Activated naive CD8-positive, alpha-beta T cell treated with anti-CD3 and anti-CD28 coated beads for 36 hours (primary cell): ENCODE measurements at regions not wholly inside any gene's neighbourhood (a gene's known extent, or its start where the extent isn't known, plus 50 kb on each side); places are given as distances from the start of the nearest gene placed in this dataset.

Source experiments
- DNase-seq: peaks from one replicate; pipeline ENCODE4 v3.0.0; 2021
- H3K27ac Mint-ChIP-seq: one replicate; pipeline ENCODE4 v1.8.0; 2022; ENCODE audit warnings: mild to moderate bottlenecking, moderate library complexity, mixed read lengths
- H3K27me3 Mint-ChIP-seq: one replicate; pipeline ENCODE4 v1.8.0; 2022; ENCODE audit warnings: mild to moderate bottlenecking, mixed read lengths
- H3K36me3 Mint-ChIP-seq: one replicate; pipeline ENCODE4 v1.8.0; 2021; ENCODE audit warnings: mild to moderate bottlenecking, mixed read lengths
- H3K4me1 Mint-ChIP-seq: one replicate; pipeline ENCODE4 v1.8.0; 2021; ENCODE audit warnings: mixed read lengths
- H3K4me3 Mint-ChIP-seq: one replicate; pipeline ENCODE4 v1.8.0; 2022; ENCODE audit warnings: mild to moderate bottlenecking, moderate library complexity, mixed read lengths
- H3K9me3 Mint-ChIP-seq: one replicate; pipeline ENCODE4 v1.8.0; 2022; ENCODE audit warnings: mixed read lengths

- Mint-ChIP-seq H3K27me3 (no peaks in the 10 kb centered on the region), H3K27ac (no peak overlapping the region)
- no peak for DNase-seq
These were observed 221.8 kb downstream of the ANAPC1 start for GRCh38 chr2:111662039-111662770.

GRCh38 chr2:111662771-111663470, 221.1 kb downstream of the ANAPC1 start:
- no peaks in the 10 kb centered on the region for H3K36me3 Mint-ChIP-seq
- no peaks in the 10 kb centered on the region for H3K27me3 Mint-ChIP-seq
- peak; percentile 11 for DNase-seq
- peaks cover 5% of the 10 kb centered on the region for H3K4me1 Mint-ChIP-seq
- H3K27ac Mint-ChIP-seq = no peak overlapping the region
- H3K9me3 Mint-ChIP-seq = no peaks in the 10 kb centered on the region
- H3K4me3 Mint-ChIP-seq = no peak overlapping the region

More at GRCh38 chr2:111662039-111662770, 221.8 kb downstream of the ANAPC1 start:
- Mint-ChIP-seq H3K4me3 (no peak overlapping the region), H3K9me3 (no peaks in the 10 kb centered on the region), H3K36me3 (no peaks in the 10 kb centered on the region), H3K4me1 (peaks cover 5% of the 10 kb centered on the region)

GRCh38 chr2:111663471-111664274, 220.3 kb downstream of the ANAPC1 start:
- Mint-ChIP-seq H3K36me3 (no peaks in the 10 kb centered on the region), H3K27ac (no peak overlapping the region), H3K4me3 (no peak overlapping the region), H3K9me3 (no peaks in the 10 kb centered on the region), H3K27me3 (no peaks in the 10 kb centered on the region), H3K4me1 (peaks cover 5% of the 10 kb centered on the region)
- no peak for DNase-seq

GRCh38 chr2:111664275-111664850, 219.6 kb downstream of the ANAPC1 start:
- Mint-ChIP-seq H3K36me3 (no peaks in the 10 kb centered on the region), H3K27ac (no peak overlapping the region), H3K4me1 (peaks cover 5% of the 10 kb centered on the region), H3K9me3 (no peaks in the 10 kb centered on the region), H3K4me3 (no peak overlapping the region), H3K27me3 (no peaks in the 10 kb centered on the region)
- no peak for DNase-seq

- H3K4me1 Mint-ChIP-seq = peaks cover 5% of the 10 kb centered on the region
- DNase-seq = no peak
- H3K4me3 Mint-ChIP-seq = no peak overlapping the region
These were observed 219.0 kb downstream of the ANAPC1 start for GRCh38 chr2:111665011-111665410.

GRCh38 chr2:111665551-111666116, 218.4 kb downstream of the ANAPC1 start:
- Mint-ChIP-seq H3K27ac (no peak overlapping the region), H3K36me3 (no peaks in the 10 kb centered on the region), H3K4me1 (peaks cover 5% of the 10 kb centered on the region), H3K27me3 (no peaks in the 10 kb centered on the region), H3K4me3 (no peak overlapping the region), H3K9me3 (no peaks in the 10 kb centered on the region)
- no peak for DNase-seq

More at GRCh38 chr2:111665011-111665410, 219.0 kb downstream of the ANAPC1 start:
- no peaks in the 10 kb centered on the region for H3K27me3 Mint-ChIP-seq
- H3K9me3 Mint-ChIP-seq = no peaks in the 10 kb centered on the region
- H3K36me3 Mint-ChIP-seq = no peaks in the 10 kb centered on the region
- no peak overlapping the region for H3K27ac Mint-ChIP-seq

- no peaks in the 10 kb centered on the region for H3K36me3 Mint-ChIP-seq
- no peaks in the 10 kb centered on the region for H3K9me3 Mint-ChIP-seq
- H3K27ac Mint-ChIP-seq = no peak overlapping the region
- no peak for DNase-seq
- peaks cover 5% of the 10 kb centered on the region for H3K4me1 Mint-ChIP-seq
- no peak overlapping the region for H3K4me3 Mint-ChIP-seq
- no peaks in the 10 kb centered on the region for H3K27me3 Mint-ChIP-seq
These were observed 217.8 kb downstream of the ANAPC1 start for GRCh38 chr2:111666160-111666559.

- Mint-ChIP-seq H3K36me3 (no peaks in the 10 kb centered on the region), H3K27me3 (no peaks in the 10 kb centered on the region), H3K4me1 (peaks cover 5% of the 10 kb centered on the region), H3K9me3 (no peaks in the 10 kb centered on the region), H3K4me3 (no peak overlapping the region), H3K27ac (no peak overlapping the region)
- DNase-seq = no peak
These were observed 217.0 kb downstream of the ANAPC1 start for GRCh38 chr2:111667001-111667400.

- no peak overlapping the region for H3K27ac Mint-ChIP-seq
- no peak for DNase-seq
- H3K9me3 Mint-ChIP-seq = no peaks in the 10 kb centered on the region
- H3K27me3 Mint-ChIP-seq = no peaks in the 10 kb centered on the region
- no peaks in the 10 kb centered on the region for H3K36me3 Mint-ChIP-seq
- no peak overlapping the region for H3K4me3 Mint-ChIP-seq
- peaks cover 5% of the 10 kb centered on the region for H3K4me1 Mint-ChIP-seq
These were observed 216.3 kb downstream of the ANAPC1 start for GRCh38 chr2:111667542-111668273.

- Mint-ChIP-seq H3K9me3 (no peaks in the 10 kb centered on the region), H3K27me3 (no peaks in the 10 kb centered on the region), H3K4me3 (no peak overlapping the region), H3K27ac (no peak overlapping the region), H3K36me3 (no peaks in the 10 kb centered on the region), H3K4me1 (peaks cover under 1% of the 10 kb centered on the region)
- no peak for DNase-seq
These were observed 215.7 kb downstream of the ANAPC1 start for GRCh38 chr2:111668274-111668616.

- Mint-ChIP-seq H3K9me3 (no peaks in the 10 kb centered on the region), H3K4me3 (no peak overlapping the region), H3K36me3 (no peaks in the 10 kb centered on the region), H3K27ac (no peak overlapping the region), H3K4me1 (no peaks in the 10 kb centered on the region), H3K27me3 (no peaks in the 10 kb centered on the region)
- DNase-seq = no peak
These were observed 215.3 kb downstream of the ANAPC1 start for GRCh38 chr2:111668741-111669140.

GRCh38 chr2:111669928-111670695, 213.9 kb downstream of the ANAPC1 start:
- Mint-ChIP-seq H3K9me3 (no peaks in the 10 kb centered on the region), H3K36me3 (no peaks in the 10 kb centered on the region), H3K4me1 (no peaks in the 10 kb centered on the region), H3K4me3 (no peak overlapping the region), H3K27me3 (no peaks in the 10 kb centered on the region), H3K27ac (no peak overlapping the region)
- no peak for DNase-seq

GRCh38 chr2:111670776-111671175, 213.2 kb downstream of the ANAPC1 start:
- H3K9me3 Mint-ChIP-seq = no peaks in the 10 kb centered on the region
- no peak overlapping the region for H3K4me3 Mint-ChIP-seq
- no peaks in the 10 kb centered on the region for H3K36me3 Mint-ChIP-seq
- no peak overlapping the region for H3K27ac Mint-ChIP-seq
- H3K27me3 Mint-ChIP-seq = no peaks in the 10 kb centered on the region
- H3K4me1 Mint-ChIP-seq = peaks cover 3% of the 10 kb centered on the region
- DNase-seq = no peak
